H1 (cell line): ENCODE measurements at regions not wholly inside any gene's neighbourhood (a gene's known extent, or its start where the extent isn't known, plus 50 kb on each side); places are given as distances from the start of the nearest gene placed in this dataset.

Experiments
- CEBPB ChIP-seq: IDR thresholded peaks from 2 replicates; pipeline ENCODE4 v1.6.1; 2012; ENCODE audit warnings: low read depth, low read length
- FOSL1 ChIP-seq: IDR thresholded peaks from 2 replicates; pipeline ENCODE4 v1.6.1; 2011; ENCODE audit warnings: mild to moderate bottlenecking, low read depth, low read length, moderate library complexity; ENCODE audit not compliant: insufficient read depth
- HDAC6 ChIP-seq: IDR thresholded peaks from one replicate; pipeline ENCODE4 v1.7.1; 2012; ENCODE audit warnings: low read depth, mild to moderate bottlenecking, inconsistent platforms, low read length, moderate library complexity
- ZNF274 ChIP-seq: IDR thresholded peaks from 2 replicates; pipeline ENCODE4 v1.7.0; 2012; ENCODE audit warnings: low read length, borderline replicate concordance; ENCODE audit errors: extremely low read depth
- TF ChIP-seq, protein P1 (sequence below), 3 experiments: IDR thresholded peaks; 1 replicate in 2 of 3; 2 replicates in 1 of 3; pipeline versions ENCODE4 v1.5.1 to v1.6.1; 2011; ENCODE audit warnings: low read length in 3 of 3, mild to moderate bottlenecking in 3 of 3, inconsistent platforms in 2 of 3, low read depth in 1 of 3, moderate library complexity in 1 of 3; ENCODE audit not compliant: insufficient read depth in 1 of 3; ENCODE audit errors: control extremely low read depth in 1 of 3

GRCh38 chr10:84596585-84596984 is 268.2 kb downstream of the CCSER2 start:
- TF ChIP-seq FOSL1 (no peak), CEBPB (no peak), HDAC6 (no peak), ZNF274 (no peak)
- TF ChIP-seq, protein P1, sequence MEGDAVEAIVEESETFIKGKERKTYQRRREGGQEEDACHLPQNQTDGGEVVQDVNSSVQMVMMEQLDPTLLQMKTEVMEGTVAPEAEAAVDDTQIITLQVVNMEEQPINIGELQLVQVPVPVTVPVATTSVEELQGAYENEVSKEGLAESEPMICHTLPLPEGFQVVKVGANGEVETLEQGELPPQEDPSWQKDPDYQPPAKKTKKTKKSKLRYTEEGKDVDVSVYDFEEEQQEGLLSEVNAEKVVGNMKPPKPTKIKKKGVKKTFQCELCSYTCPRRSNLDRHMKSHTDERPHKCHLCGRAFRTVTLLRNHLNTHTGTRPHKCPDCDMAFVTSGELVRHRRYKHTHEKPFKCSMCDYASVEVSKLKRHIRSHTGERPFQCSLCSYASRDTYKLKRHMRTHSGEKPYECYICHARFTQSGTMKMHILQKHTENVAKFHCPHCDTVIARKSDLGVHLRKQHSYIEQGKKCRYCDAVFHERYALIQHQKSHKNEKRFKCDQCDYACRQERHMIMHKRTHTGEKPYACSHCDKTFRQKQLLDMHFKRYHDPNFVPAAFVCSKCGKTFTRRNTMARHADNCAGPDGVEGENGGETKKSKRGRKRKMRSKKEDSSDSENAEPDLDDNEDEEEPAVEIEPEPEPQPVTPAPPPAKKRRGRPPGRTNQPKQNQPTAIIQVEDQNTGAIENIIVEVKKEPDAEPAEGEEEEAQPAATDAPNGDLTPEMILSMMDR (IDR thresholded peaks at IDR 0.05; ENCODE audit: control extremely low read depth in 1 of 3, insufficient read depth in 1 of 3, low read depth in 1 of 3, low read length in 3 of 3): no peak
